ENCODE measurements at regions not wholly inside any gene's neighbourhood (a gene's known extent, or its start where the extent isn't known, plus 50 kb on each side); places are given as distances from the start of the nearest gene placed in this dataset.

DNA sequence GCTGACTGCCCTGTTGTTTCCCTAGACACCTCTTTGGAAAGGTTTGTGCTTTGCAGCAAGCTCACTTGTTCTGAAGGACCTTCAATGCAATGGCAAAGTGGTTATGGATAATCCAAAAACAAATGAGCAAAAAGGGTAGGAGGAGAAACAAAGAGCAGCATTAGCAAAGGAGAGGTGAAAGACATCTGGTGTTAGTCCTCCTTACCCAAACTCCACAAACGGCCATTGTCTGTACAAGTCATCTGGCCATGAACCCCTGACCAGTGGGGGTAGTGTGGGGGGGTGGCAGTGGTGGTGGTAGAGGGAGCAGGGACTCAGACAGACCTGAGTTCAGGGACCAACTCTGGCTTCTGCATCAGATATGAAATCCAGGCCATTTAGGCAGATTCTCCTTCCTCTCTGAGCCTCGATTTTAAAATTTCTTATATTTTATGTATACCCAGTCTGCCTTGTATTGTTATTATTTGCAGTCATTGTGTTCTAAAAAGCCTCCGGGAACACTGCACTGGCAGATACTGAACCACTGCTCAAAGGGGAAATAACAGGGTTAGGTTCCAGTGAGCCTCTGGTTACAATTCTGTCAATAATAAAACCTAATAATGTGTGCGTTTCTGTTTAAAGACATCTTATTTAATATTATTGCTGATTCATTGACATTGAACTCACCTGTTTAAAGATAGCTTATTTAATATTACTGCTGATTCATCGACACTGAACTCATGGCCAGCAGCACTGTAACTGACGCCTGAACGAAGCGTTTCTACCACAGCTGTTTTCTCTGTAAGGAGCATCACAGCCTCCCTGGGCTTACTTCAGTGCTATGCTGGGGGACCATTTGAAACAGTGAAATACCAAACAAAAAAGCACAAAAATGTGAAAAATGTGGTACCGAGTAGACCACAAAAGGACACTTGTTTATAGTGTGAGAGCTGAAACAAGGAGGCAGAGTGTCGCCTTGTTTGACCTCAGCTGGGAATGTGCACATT, 156.0 kb downstream of the SEC61B start:
- no peaks in the 10 kb centered on the region for H3K4me1 Mint-ChIP-seq
- peaks cover 34% of the 10 kb centered on the region for H3K27me3 Mint-ChIP-seq
- DNase-seq = no peak
- no peak for ATAC-seq (ENCODE audit: low read depth)
- H3K9me3 Mint-ChIP-seq = no peaks in the 10 kb centered on the region
- POLR2A ChIA-PET = no interaction called here
- H3K4me3 Mint-ChIP-seq = no peak overlapping the region
- H3K36me3 Mint-ChIP-seq = no peaks in the 10 kb centered on the region
- H3K27ac Mint-ChIP-seq = no peak overlapping the region

DNA sequence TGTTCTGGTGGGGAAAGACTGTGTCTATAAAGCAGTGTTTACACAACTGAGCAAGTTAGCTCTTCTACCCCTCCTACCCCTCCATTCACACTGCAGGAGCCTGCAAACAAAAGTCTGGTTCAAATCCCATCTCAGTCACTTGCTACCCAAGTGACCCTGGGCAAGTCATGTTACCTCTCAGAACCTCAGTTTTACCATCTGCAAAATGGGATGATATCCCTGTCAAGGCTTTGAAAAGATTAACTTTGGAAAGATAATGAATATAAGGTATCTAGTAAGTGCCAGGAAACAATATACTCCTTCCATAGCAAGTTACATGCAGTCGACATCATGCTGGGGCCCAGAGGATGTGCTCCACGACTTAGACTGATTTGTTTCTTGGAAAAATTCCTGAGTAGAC, 161.5 kb downstream of the SEC61B start:
- POLR2A ChIA-PET = no interaction called here
- Mint-ChIP-seq H3K4me1 (no peaks in the 10 kb centered on the region), H3K36me3 (no peaks in the 10 kb centered on the region), H3K27me3 (peaks cover 15% of the 10 kb centered on the region), H3K9me3 (no peaks in the 10 kb centered on the region), H3K4me3 (no peak overlapping the region), H3K27ac (no peak overlapping the region)
- no peak for DNase-seq
- ATAC-seq (ENCODE audit: low read depth) = no peak

DNA sequence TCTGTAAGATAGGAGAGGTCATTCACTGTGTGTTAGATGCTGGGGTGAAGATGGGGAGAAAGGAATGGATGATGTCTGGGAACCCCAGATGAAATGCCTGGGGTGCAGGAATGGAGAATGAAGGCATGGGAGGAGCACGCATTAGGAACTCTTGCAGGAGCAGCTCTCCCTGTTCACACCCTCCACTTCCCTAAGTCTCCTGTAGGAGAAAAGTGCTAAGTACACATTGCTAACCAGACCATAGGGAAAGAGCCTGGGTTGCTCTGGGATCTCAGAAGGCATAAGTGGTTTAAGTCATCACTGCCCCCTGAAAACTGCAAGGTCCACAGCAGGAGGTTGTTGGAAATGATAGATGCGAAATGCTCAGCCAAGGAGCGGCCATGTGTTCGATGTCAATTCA, 163.1 kb downstream of the SEC61B start:
- Mint-ChIP-seq H3K27me3 (peaks cover 9% of the 10 kb centered on the region), H3K4me1 (no peaks in the 10 kb centered on the region), H3K9me3 (no peaks in the 10 kb centered on the region), H3K36me3 (no peaks in the 10 kb centered on the region), H3K4me3 (no peak overlapping the region), H3K27ac (no peak overlapping the region)
- no peak for ATAC-seq (ENCODE audit: low read depth)
- POLR2A ChIA-PET = no interaction called here
- no peak for DNase-seq

DNA sequence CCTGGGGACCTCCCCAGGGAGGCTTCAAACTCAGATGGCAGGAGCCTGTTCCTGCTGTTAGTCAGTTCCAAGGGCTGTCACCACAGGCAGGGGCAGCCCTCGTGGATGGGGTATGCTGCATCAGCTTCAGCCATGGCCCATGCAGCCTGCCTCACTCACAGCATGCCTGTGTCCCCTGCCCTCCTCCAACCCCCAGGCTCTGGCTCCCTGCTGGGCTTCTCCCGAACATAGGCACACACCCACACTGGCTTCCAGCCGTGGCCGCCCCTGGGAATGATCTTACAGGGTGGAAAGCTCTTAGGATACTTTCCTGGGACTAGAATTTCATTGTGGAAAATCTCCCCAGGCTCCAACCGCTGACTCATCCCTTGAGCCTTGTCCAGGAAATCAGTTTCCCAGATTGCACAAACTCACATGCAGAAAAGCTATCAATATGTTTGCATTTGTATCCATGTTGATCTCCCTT, 163.8 kb downstream of the SEC61B start:
- Mint-ChIP-seq H3K27ac (no peak overlapping the region), H3K4me3 (no peak overlapping the region), H3K4me1 (no peaks in the 10 kb centered on the region), H3K27me3 (peaks cover 9% of the 10 kb centered on the region), H3K36me3 (no peaks in the 10 kb centered on the region), H3K9me3 (no peaks in the 10 kb centered on the region)
- POLR2A ChIA-PET = no interaction called here
- no peak for DNase-seq
- no peak for ATAC-seq (ENCODE audit: low read depth)

DNA sequence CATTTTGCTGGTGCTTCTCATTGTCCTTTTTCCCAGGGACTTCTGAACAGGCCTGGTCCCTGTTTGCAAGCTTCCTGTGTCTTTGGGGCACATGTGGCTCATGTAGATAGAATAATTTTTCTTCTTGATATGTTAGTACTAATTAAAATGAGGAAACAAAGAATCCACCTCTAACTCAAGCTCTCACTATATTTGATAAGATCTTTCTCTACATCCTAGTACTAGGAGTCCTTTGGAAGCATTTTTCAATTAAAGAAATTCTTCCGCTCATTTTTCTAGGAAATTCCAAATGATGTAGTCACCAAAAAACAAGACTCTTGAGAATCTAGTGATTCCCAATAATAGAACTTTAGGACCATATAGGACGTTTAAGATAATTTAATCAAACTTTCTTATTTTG, 165.3 kb downstream of the SEC61B start:
- POLR2A ChIA-PET = no interaction called here
- H3K36me3 Mint-ChIP-seq = no peaks in the 10 kb centered on the region
- ATAC-seq (ENCODE audit: low read depth) = no peak
- no peak overlapping the region for H3K4me3 Mint-ChIP-seq
- no peak overlapping the region for H3K27ac Mint-ChIP-seq
- no peaks in the 10 kb centered on the region for H3K4me1 Mint-ChIP-seq
- peaks cover 3% of the 10 kb centered on the region for H3K27me3 Mint-ChIP-seq
- H3K9me3 Mint-ChIP-seq = no peaks in the 10 kb centered on the region
- no peak for DNase-seq

DNA sequence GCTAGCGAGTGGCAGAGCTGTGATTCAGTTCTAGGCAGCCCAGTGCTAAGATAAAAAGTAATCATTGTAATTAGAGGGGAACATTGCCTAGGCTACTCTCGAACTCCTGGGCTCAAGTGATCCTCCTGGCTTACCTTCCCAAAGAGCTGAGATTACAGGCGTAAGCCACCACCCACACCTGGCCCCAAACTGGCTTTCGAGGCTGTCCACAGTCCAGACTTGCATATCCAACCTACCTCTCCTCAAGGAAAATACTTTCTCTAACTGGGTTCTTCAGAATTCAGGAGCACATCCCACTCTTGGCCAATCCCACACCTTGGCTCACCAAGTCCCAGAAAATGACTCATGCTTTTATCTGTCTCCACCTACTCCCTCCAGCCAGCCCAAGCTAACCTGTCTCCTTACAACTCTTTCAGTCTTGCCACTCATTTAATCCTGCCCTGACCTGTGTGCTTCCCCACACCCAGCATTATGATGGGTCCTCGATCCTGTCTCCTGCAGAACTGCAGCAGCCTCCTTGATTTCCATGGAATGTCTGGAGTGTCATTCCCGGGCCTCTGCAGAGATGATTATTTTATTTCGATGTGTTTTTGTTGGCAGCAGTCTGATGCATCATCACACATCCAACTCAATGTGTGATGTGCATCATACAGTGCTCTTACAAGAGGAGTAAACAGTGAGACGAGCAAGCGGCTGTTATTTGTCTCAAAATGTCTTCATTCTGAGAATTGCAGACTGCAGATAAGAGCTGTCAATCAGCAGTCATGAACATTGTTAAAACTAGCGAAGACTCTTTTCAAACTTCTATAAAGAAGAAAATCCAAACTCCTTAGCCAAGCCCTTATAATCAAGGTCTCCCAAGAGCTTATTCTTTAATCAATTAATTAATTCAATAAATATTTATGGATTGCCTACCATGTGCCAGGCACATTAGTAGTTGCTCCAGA, 167.3 kb downstream of the SEC61B start:
- H3K4me1 Mint-ChIP-seq = no peaks in the 10 kb centered on the region
- DNase-seq = no peak
- no peak overlapping the region for H3K27ac Mint-ChIP-seq
- H3K27me3 Mint-ChIP-seq = peaks cover 3% of the 10 kb centered on the region
- POLR2A ChIA-PET = no interaction called here
- no peaks in the 10 kb centered on the region for H3K9me3 Mint-ChIP-seq
- H3K4me3 Mint-ChIP-seq = no peak overlapping the region
- no peak for ATAC-seq (ENCODE audit: low read depth)
- no peaks in the 10 kb centered on the region for H3K36me3 Mint-ChIP-seq

DNA sequence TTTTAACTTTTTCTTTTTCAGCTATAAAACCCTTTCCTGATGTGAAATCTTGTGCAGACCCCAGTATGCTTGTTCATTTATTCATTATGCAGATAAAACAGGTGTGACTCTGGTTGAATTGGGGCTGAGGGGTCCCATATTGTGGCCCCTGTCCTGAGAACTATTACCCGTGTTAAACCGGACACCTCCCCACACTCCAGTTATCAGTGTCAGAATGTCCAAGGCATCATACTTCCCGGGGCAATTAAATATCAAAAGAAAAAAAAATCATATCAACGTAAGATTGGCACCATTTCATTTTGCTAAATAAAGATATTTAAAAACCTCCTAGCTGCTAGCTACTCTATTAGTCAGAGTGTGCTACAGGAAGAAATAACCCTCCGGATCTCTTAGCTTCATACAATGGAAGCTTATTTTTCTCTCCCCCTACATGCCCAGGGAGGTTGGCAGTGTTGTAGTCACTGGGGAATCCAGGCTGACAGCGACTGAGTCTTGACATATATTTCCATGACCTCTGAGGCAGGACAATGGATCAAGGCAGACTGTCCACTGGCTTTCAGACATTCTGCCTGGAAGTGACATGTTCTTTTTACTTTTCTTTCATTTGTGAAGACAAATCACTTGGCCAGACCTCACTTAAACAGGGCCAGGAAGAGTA, 170.0 kb downstream of the SEC61B start:
- H3K4me1 Mint-ChIP-seq = no peaks in the 10 kb centered on the region
- no peaks in the 10 kb centered on the region for H3K9me3 Mint-ChIP-seq
- no peak for ATAC-seq (ENCODE audit: low read depth)
- POLR2A ChIA-PET = no interaction called here
- DNase-seq = no peak
- H3K36me3 Mint-ChIP-seq = no peaks in the 10 kb centered on the region
- peaks cover 3% of the 10 kb centered on the region for H3K27me3 Mint-ChIP-seq
- no peak overlapping the region for H3K27ac Mint-ChIP-seq
- H3K4me3 Mint-ChIP-seq = no peak overlapping the region

DNA sequence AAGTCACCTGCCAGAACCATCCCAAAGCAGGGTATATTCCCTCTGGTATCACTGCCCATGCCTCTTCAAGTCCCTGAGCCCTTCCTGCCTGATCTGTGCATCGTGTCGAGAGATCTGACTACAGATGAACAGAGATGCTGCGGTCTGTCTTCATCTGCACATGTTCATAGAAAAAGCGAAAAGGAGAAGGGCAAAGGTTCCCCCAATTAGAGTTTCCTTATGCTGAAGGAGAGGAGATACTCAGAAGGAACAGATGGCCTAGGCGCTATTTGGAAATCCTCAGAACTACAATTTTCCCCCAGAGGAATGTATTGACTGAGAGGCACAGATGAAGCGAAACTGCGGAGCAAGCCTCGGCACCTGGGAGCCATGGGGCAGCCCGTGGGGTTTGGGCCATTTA, 170.9 kb downstream of the SEC61B start:
- POLR2A ChIA-PET = no interaction called here
- H3K4me1 Mint-ChIP-seq = no peaks in the 10 kb centered on the region
- H3K4me3 Mint-ChIP-seq = no peak overlapping the region

DNA sequence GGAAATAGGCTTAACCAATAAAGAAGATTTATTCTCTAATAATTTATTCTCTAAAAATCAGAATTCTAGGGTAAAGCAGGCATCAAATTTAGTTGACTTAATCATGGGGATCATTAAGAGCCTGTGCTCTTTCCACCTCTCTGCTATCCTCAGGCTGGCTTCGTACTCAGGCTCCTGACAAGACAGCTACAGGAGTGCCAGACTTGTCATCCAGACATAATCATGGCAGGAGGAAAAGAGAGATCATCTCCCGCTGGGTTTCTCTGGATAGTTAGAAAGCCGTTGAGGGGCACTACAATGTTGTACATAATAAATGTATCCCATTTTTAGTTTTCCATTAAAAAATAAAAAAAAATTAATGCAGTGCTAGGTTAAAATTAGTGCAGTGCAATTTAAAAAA, 171.9 kb downstream of the SEC61B start:
- DNase-seq = no peak
- POLR2A ChIA-PET = no interaction called here
- Mint-ChIP-seq H3K27ac (no peak overlapping the region), H3K27me3 (peaks cover 5% of the 10 kb centered on the region), H3K9me3 (no peaks in the 10 kb centered on the region), H3K4me1 (no peaks in the 10 kb centered on the region), H3K36me3 (no peaks in the 10 kb centered on the region), H3K4me3 (no peak overlapping the region)
- ATAC-seq (ENCODE audit: low read depth) = no peak

More for the DNA sequence above, 170.9 kb downstream of the SEC61B start:
- H3K27ac Mint-ChIP-seq = no peak overlapping the region
- no peak for DNase-seq
- H3K36me3 Mint-ChIP-seq = no peaks in the 10 kb centered on the region
- H3K27me3 Mint-ChIP-seq = peaks cover 5% of the 10 kb centered on the region
- no peaks in the 10 kb centered on the region for H3K9me3 Mint-ChIP-seq
- no peak for ATAC-seq (ENCODE audit: low read depth)

DNA sequence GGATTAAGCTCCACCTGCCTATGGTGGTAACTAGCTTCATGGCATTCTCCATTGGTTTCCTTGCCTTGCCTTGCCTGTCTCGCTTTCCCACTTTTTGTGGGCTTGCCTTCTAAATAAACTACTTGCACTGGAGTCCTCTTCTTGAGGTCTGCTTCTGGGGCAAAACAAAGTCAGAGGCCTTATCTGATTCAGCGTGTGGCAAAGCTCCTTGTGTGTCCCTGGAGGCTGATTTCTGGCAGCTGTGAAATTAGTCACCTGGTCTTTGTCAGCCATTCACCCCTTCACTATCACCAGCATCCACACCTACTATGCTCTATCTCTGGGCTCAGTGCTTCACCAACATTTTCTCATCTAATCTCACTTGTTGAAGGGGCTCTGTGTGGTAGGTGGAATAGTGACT, 176.2 kb downstream of the SEC61B start:
- no peaks in the 10 kb centered on the region for H3K4me1 Mint-ChIP-seq

DNA sequence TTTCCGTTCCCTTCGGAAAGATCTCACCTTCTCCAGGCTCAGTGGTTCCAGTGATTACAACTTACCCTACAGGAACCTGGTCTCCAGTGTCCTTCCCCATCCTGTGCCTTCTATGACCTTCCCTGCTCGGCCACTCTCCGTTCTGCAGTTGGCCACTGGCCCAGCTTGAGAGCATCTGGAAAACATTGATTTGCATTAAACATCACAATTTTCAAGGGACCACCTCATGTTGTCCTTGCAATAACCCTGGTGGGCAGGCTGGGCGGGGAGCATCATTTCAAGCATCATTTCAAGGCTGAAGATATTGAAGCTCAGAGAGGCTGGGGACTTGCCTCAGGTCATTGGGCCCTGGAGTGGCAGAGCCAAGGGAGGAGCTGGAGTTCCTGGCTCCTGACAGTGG, 177.4 kb downstream of the SEC61B start:
- ATAC-seq (ENCODE audit: low read depth) = no peak
- POLR2A ChIA-PET = interaction anchor here (0.6 kb wide), 1 partner anchor 84 kb away, joined by 3 read pairs; no protein-coding TSS in a partner anchor
- no peaks in the 10 kb centered on the region for H3K9me3 Mint-ChIP-seq

More for the DNA sequence above, 176.2 kb downstream of the SEC61B start:
- POLR2A ChIA-PET = no interaction called here
- DNase-seq = no peak
- no peaks in the 10 kb centered on the region for H3K36me3 Mint-ChIP-seq
- no peak for ATAC-seq (ENCODE audit: low read depth)
- H3K4me3 Mint-ChIP-seq = no peak overlapping the region
- no peaks in the 10 kb centered on the region for H3K9me3 Mint-ChIP-seq
- H3K27me3 Mint-ChIP-seq = peaks cover 10% of the 10 kb centered on the region
- no peak overlapping the region for H3K27ac Mint-ChIP-seq

DNA sequence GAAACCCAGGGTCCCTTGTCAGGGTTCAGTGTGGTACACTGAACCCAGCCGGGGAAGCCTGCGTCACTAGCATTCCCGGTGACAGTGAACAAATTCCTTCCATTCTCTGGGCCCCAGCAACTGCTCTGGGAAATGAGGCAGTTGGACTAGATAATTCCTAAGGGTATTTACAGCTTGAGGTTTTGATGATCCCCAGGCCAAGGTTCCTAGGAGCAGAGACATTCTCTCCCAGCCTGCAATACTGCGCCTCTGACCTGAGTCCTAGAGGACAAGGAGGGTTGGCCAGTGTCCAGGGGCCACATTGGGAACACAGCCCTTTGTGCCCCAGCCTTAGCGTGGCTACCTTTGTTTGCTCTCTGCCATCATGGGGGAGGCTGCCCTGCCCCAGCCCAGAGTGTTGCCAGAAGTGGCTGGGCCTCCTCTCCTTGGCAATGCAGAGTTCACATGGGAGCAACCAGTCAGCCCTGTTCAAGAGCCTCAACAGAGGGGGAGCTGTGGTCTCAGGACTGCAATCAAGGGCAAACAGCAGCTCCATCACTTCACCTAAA, 178.2 kb downstream of the SEC61B start:
- Mint-ChIP-seq H3K4me1 (no peaks in the 10 kb centered on the region), H3K9me3 (no peaks in the 10 kb centered on the region), H3K27me3 (peaks cover 21% of the 10 kb centered on the region), H3K27ac (no peak overlapping the region), H3K4me3 (no peak overlapping the region), H3K36me3 (no peaks in the 10 kb centered on the region)
- DNase-seq (no peak), ATAC-seq (ENCODE audit: low read depth) (no peak)
- POLR2A ChIA-PET = no interaction called here

More for the DNA sequence above, 177.4 kb downstream of the SEC61B start:
- no peak overlapping the region for H3K4me3 Mint-ChIP-seq
- no peaks in the 10 kb centered on the region for H3K4me1 Mint-ChIP-seq
- no peak for DNase-seq
- H3K36me3 Mint-ChIP-seq = no peaks in the 10 kb centered on the region
- no peak overlapping the region for H3K27ac Mint-ChIP-seq
- H3K27me3 Mint-ChIP-seq = peaks cover 17% of the 10 kb centered on the region
